ENCODE measurements at regions not wholly inside any gene's neighbourhood (a gene's known extent, or its start where the extent isn't known, plus 50 kb on each side); places are given as distances from the start of the nearest gene placed in this dataset.

DNA sequence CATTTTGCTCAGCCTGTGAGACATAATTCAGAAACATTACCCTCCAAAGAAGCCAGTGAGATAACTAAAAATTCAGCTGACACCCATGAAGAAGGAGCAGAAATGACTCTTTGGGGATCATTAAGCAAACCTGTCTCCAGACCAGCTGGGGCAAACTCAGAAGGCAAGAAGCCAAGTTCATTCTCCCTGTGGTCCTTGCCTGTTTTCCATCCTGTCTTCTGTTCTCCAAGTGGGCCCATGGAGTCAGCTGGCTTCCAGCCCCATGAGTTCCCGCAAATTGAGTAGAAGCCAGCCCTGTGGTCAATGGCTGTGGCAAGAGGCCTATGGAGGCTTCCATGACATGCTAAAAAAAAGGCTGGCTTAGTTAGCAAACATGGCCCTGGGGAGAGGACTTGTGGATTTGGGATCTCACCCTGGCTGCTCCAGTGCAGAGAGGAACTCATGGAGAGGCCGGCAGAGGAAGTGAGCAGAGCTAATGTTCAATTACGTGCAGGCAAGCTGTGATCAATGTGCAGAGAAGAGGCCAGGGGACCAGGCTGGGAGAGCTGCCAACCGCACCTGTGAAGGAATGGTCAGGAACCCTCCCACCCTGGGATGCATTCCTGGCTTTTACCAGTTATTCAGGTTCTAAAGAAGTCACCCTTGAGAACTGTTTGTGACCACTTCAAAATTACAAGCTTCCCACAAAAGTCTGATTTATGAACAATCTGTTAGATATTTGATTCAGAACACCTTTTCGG is 229.1 kb downstream of the TSHZ3 start:
- no peak for ATAC-seq
- no peak overlapping the region for H3K4me3 ChIP-seq

DNA sequence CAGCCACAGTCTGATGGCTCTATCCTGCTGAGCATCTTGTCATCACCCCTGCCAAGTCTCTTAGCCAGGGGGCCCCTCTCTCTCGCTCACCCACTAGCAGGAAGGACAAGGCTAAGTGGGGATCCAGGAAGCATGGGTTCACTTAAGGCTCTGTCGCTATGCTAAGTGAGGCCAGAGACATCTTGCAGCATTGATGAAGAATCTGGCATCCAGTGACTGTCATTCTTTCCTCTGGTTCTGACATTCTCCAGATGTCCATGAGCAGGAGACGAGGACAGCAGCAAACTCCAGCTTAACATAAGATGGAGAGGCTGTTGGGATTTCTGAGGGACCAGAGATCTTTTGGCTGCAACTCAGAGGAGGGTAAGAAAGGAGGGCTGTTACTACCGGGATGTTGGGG is 230.2 kb downstream of the TSHZ3 start:
- ATAC-seq (no peak), DNase-seq (no peak)
- Histone ChIP-seq H3K4me3 (no peak overlapping the region), H3K27me3 (no peaks in the 10 kb centered on the region), H3K9me3 (no peaks in the 10 kb centered on the region), H3K36me3 (no peaks in the 10 kb centered on the region), H3K4me1 (no peaks in the 10 kb centered on the region), H3K27ac (no peak overlapping the region)
- TF ChIP-seq, protein P1, sequence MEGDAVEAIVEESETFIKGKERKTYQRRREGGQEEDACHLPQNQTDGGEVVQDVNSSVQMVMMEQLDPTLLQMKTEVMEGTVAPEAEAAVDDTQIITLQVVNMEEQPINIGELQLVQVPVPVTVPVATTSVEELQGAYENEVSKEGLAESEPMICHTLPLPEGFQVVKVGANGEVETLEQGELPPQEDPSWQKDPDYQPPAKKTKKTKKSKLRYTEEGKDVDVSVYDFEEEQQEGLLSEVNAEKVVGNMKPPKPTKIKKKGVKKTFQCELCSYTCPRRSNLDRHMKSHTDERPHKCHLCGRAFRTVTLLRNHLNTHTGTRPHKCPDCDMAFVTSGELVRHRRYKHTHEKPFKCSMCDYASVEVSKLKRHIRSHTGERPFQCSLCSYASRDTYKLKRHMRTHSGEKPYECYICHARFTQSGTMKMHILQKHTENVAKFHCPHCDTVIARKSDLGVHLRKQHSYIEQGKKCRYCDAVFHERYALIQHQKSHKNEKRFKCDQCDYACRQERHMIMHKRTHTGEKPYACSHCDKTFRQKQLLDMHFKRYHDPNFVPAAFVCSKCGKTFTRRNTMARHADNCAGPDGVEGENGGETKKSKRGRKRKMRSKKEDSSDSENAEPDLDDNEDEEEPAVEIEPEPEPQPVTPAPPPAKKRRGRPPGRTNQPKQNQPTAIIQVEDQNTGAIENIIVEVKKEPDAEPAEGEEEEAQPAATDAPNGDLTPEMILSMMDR (IDR thresholded peaks at IDR 0.05): no peak
- intact Hi-C loops (cut with DNase I): no loop called here

More for the DNA sequence above, 229.1 kb downstream of the TSHZ3 start:
- Histone ChIP-seq H3K9me3 (no peaks in the 10 kb centered on the region), H3K36me3 (no peaks in the 10 kb centered on the region), H3K27ac (no peak overlapping the region), H3K27me3 (no peaks in the 10 kb centered on the region), H3K4me1 (no peaks in the 10 kb centered on the region)
- intact Hi-C loops (cut with DNase I): no loop called here
- DNase-seq: no peak
- TF ChIP-seq, protein P1 (IDR thresholded peaks at IDR 0.05): no peak

GRCh38 chr19:31118287-31118955 is 230.8 kb downstream of the TSHZ3 start:
- no peak overlapping the region for H3K4me3 ChIP-seq
- TF ChIP-seq, protein P1 (IDR thresholded peaks at IDR 0.05): no peak
- H3K36me3 ChIP-seq: no peaks in the 10 kb centered on the region
- no peak overlapping the region for H3K27ac ChIP-seq
- no peaks in the 10 kb centered on the region for H3K9me3 ChIP-seq
- no peaks in the 10 kb centered on the region for H3K4me1 ChIP-seq
- ATAC-seq: peak; percentile 79
- intact Hi-C loops (cut with DNase I): no loop called here
- DNase-seq: no peak
- no peaks in the 10 kb centered on the region for H3K27me3 ChIP-seq

- no peaks in the 10 kb centered on the region for H3K9me3 ChIP-seq
- TF ChIP-seq, protein P1 (IDR thresholded peaks at IDR 0.05): no peak
- ATAC-seq (no peak), DNase-seq (no peak)
- H3K36me3 ChIP-seq: no peaks in the 10 kb centered on the region
- no peak overlapping the region for H3K27ac ChIP-seq
- no peak overlapping the region for H3K4me3 ChIP-seq
- peaks cover 4% of the 10 kb centered on the region for H3K27me3 ChIP-seq
- no peaks in the 10 kb centered on the region for H3K4me1 ChIP-seq
- intact Hi-C loops (cut with DNase I): no loop called here
Observed at GRCh38 chr19:31114585-31114984, 234.7 kb downstream of the TSHZ3 start.

DNA sequence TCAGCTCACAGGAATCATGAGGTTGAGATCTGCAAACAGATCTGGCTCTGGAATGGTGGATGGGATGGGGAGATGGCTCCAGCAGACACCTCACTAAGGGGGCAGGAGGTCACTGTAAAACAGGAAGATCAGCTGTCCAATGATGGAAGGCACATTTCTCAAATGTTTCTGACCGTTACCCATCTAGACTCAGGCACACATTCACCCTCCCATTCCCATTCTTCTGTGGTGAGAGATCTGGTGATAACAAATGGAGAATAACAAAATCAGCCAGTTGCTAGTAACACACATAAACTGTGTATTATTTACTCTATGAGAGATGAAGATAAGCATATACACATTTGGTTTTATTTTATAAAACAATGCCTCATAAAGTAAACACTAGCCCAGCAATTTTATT is 235.9 kb downstream of the TSHZ3 start:
- H3K36me3 ChIP-seq: no peaks in the 10 kb centered on the region
- H3K27me3 ChIP-seq: peaks cover 14% of the 10 kb centered on the region
- no peaks in the 10 kb centered on the region for H3K4me1 ChIP-seq
- no peak for ATAC-seq
- no peak overlapping the region for H3K27ac ChIP-seq
- TF ChIP-seq, protein P1 (IDR thresholded peaks at IDR 0.05): no peak
- no peak for DNase-seq
- no peaks in the 10 kb centered on the region for H3K9me3 ChIP-seq
- H3K4me3 ChIP-seq: no peak overlapping the region
- intact Hi-C loops (cut with DNase I): no loop called here
